Small intestine (tissue), 7 donors: ENCODE measurements at regions not wholly inside any gene's neighbourhood (a gene's known extent, or its start where the extent isn't known, plus 50 kb on each side); places are given as distances from the start of the nearest gene placed in this dataset.

ENCODE experiments used
- DNase-seq, 2 donors: peaks; one replicate each; pipeline versions ENCODE4 v3.0.0 to v3.0.0-alpha.2; 2013
- FAIRE-seq: peaks from 2 replicates; lab custom pipeline; 2012; peaks lifted over from hg19 to GRCh38; lab: Jason Lieb, UNC
- H3K27ac ChIP-seq, 3 donors: one replicate each; pipeline ENCODE4 v1.5.1; 2013; ENCODE audit warnings: low read length in 2 of 3, mild to moderate bottlenecking in 2 of 3, control low read depth in 1 of 3, inconsistent platforms in 1 of 3, low read depth in 1 of 3, moderate library complexity in 1 of 3
- H3K27me3 ChIP-seq, 3 donors: one replicate each; pipeline ENCODE4 v1.6.1; 2013; ENCODE audit warnings: low read length in 3 of 3, inconsistent platforms in 1 of 3; ENCODE audit not compliant: control insufficient read depth in 3 of 3, insufficient read depth in 3 of 3
- H3K36me3 ChIP-seq, 3 donors: one replicate each; pipeline ENCODE4 v1.6.1; 2013; ENCODE audit warnings: low read length in 3 of 3, inconsistent platforms in 1 of 3, low read depth in 1 of 3, mild to moderate bottlenecking in 1 of 3, moderate library complexity in 1 of 3; ENCODE audit not compliant: control insufficient read depth in 3 of 3, insufficient read depth in 2 of 3
- H3K4me1 ChIP-seq, 3 donors: one replicate each; pipeline ENCODE4 v1.6.1; 2013; ENCODE audit warnings: low read length in 2 of 3, inconsistent platforms in 1 of 3, low read depth in 1 of 3, mild to moderate bottlenecking in 1 of 3, moderate library complexity in 1 of 3; ENCODE audit not compliant: control insufficient read depth in 3 of 3, insufficient read depth in 2 of 3
- H3K4me3 ChIP-seq, 3 donors: one replicate each; pipeline ENCODE4 v1.5.1; 2013; ENCODE audit warnings: low read length in 3 of 3, control low read depth in 1 of 3, inconsistent platforms in 1 of 3, low read depth in 1 of 3, mild to moderate bottlenecking in 1 of 3, moderate library complexity in 1 of 3
- H3K9me3 ChIP-seq, 2 donors: one replicate each; pipeline ENCODE4 v1.6.1; 2013; ENCODE audit warnings: low read depth in 1 of 2, low read length in 1 of 2; ENCODE audit not compliant: control insufficient read depth in 2 of 2, insufficient read depth in 1 of 2
- WGBS, 3 donors: extraction: QIAGEN DNeasy Blood & Tissue Kit; methylation state at CpG; one replicate each; pipeline ENCODE4 v1.1.7; 2013; 5-methylcytosine and 5-hydroxymethylcytosine counted together
- donor health status: healthy with polysubstance abuse.
- donor health status: control.
- donor health status: control.
- donor health status: Bipolar disorder and iron deficiency.
- donor health status: healthy.

DNA sequence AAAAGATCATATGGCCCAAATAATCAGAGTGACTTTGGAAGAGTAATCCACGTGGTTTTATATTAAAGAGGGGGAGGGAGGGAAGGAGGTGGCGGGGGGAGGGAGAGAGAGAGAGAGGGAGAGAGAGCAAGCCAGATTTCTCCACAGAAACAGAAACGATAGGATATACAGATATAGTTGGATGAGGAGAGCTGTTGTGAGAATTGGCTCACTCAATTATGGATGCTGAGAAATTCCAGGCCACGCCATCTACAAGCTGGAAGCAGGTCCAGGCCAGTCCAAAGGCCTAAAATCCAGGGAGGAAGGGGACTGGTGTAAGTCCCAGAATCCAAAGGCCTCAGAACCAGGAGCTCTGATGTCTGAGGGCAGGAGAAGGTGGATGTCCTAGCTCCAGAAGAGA is 75.5 kb downstream of the CXCL12 start:
- Histone ChIP-seq H3K27ac (no peak overlapping the region), H3K4me3 (no peak overlapping the region), H3K4me1 (peaks cover 0 to 3% (median 0%) of the 10 kb centered on the region in 3 donors), H3K36me3 (no peaks in the 10 kb centered on the region), H3K9me3 (no peaks in the 10 kb centered on the region), H3K27me3 (peaks cover 0 to 7% (median 0%) of the 10 kb centered on the region in 3 donors)
- no peak for FAIRE-seq
- DNase-seq: no peak
- 54 to 63% (median 56%) methylated on average over 4 of the region's 4 CpGs for WGBS, 3 donors

DNA sequence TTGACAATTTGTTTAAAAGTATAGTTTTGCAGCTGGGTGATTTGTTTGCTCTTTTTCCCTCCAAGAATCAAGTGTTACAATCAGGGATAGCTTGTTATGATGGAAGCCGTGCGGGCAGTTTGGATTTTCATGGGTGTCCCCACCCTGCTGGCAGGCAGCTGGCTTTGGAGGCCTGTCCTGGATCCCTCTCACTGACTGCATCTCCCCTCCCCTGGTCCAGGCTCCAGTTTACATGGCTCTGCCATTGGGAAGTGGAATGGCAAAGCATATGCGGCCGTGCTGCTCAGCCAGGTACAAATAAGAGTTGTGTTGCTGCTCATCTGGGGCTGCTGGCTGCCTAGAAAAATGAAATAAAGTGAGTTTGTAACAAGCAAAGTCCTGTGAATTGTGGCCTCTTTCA is 76.0 kb downstream of the CXCL12 start:
- Histone ChIP-seq H3K4me1 (peaks cover 0 to 3% (median 0%) of the 10 kb centered on the region in 3 donors), H3K4me3 (no peak overlapping the region), H3K36me3 (no peaks in the 10 kb centered on the region), H3K9me3 (no peaks in the 10 kb centered on the region), H3K27ac (no peak overlapping the region), H3K27me3 (peaks cover 0 to 7% (median 0%) of the 10 kb centered on the region in 3 donors)
- FAIRE-seq: no peak
- no peak for DNase-seq
- WGBS, 3 donors: 73 to 85% (median 85%) methylated on average over 4 of the region's 4 CpGs

DNA sequence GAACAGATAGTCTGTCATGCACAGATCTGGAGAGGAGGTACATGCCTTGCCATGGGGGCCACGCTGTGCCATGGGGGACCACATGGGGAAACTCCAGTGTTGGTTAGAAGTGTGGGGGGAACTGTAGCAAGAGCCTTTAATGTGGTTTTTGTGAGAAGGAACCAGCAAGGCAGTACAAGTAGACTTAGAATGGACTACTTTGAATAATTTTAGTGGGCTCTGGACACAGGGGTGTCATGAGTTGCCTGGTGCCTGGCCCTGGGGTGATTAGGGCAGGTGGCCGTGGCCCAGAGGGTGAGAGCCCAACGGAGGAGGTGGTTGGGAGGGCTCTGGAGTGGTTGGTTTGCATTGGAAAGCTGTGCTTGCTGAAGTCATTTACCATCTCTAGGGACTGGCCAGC is 77.2 kb downstream of the CXCL12 start:
- peaks cover 0 to 3% (median 0%) of the 10 kb centered on the region in 3 donors for H3K4me1 ChIP-seq
- no peak overlapping the region for H3K4me3 ChIP-seq
- no peaks in the 10 kb centered on the region for H3K9me3 ChIP-seq
- FAIRE-seq (no peak), DNase-seq (no peak)
- WGBS, 3 donors: 70 to 82% (median 78%) methylated on average over 3 of the region's 3 CpGs
- H3K36me3 ChIP-seq: no peaks in the 10 kb centered on the region
- no peak overlapping the region for H3K27ac ChIP-seq
- H3K27me3 ChIP-seq: peaks cover 0 to 7% (median 0%) of the 10 kb centered on the region in 3 donors

DNA sequence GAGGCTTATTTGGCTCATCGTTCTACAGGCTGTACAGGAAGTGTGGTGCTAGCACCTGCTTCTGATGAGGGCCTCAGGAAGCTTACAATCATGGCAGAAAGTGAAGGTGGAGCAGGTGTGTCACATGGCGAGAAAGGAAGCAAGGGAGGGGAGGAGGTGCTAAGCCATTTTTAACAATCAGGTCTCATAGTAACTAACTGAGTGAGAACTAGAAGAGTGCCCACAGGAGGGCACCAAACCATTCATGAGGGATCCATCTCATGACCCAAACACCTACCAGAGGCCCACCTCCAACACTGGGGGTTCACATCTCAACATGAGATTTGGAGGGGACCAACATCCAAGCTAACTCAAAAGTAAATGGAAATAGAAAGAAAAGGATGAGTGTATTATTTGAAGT is 78.1 kb downstream of the CXCL12 start:
- peaks cover 0 to 3% (median 0%) of the 10 kb centered on the region in 3 donors for H3K4me1 ChIP-seq
- no peaks in the 10 kb centered on the region for H3K9me3 ChIP-seq
- FAIRE-seq (no peak), DNase-seq (no peak)
- H3K27ac ChIP-seq: no peak overlapping the region
- no peak overlapping the region for H3K4me3 ChIP-seq
- 66 to 73% (median 70%) methylated on average over 2 of the region's 2 CpGs for WGBS, 3 donors
- H3K36me3 ChIP-seq: no peaks in the 10 kb centered on the region
- H3K27me3 ChIP-seq: peaks cover 0 to 7% (median 0%) of the 10 kb centered on the region in 3 donors

DNA sequence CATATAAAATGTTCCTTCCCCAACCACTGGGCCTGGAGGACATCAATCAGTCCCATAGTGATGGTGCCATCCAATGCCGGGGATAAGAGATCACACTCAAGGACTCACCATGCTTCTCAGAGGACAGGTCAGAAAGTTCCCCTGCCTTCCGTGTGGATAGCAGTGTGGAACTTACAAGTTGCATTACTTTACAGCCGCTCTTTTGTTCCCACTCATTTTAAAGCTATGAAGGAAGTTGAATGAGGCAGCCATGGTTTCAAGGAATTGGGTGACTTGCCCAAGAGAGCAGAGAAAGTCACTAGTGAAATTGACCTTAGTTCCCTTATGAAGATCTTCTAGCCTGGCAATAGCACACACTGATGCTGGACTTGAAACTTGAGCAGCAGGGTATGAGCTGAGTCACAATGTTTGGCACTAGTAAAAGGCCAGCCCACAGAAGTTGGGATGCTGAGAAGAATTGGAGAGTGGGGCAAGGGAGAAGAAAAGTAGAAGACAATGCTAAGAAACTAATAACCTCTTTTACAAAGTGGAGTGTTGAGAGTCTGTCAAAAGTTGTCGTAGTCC is 78.7 kb downstream of the CXCL12 start:
- 49 to 67% (median 55%) methylated on average over 4 of the region's 4 CpGs for WGBS, 3 donors
- DNase-seq (no peak), FAIRE-seq (no peak)
- no peak overlapping the region for H3K4me3 ChIP-seq
- H3K4me1 ChIP-seq: peaks cover 0 to 3% (median 0%) of the 10 kb centered on the region in 3 donors
- no peaks in the 10 kb centered on the region for H3K9me3 ChIP-seq
- H3K27ac ChIP-seq: no peak overlapping the region
- no peaks in the 10 kb centered on the region for H3K36me3 ChIP-seq
- peaks cover 0 to 2% (median 0%) of the 10 kb centered on the region in 3 donors for H3K27me3 ChIP-seq

DNA sequence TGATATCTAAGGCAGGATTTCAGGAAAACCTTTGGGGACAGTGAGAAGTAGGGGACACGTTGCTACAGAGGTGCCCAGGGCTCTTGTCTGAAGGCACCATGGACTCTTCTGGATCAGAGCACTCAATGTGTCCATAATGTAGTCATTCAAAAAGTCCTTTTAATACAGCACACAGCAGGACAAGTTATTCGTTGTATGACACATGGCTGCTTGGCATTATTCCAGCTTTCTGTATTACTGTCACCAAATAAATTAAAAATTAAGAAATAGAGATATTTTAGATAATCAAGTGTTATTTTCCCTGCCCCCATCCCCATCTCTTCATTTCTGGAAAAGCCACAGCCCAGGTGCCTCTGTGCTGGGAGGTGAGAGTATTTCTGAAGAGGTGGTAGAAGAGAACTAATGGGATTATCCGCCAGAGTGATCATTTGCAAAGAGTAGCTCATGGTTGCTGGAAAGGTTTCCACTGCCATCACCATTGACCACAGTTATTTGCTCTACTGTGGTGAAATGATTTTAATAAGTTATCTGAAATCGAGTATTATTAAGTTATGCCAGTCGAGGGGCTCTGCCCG is 83.0 kb downstream of the CXCL12 start:
- WGBS, 3 donors: 56 to 71% (median 57%) methylated on average over 6 of the region's 6 CpGs
- no peaks in the 10 kb centered on the region for H3K9me3 ChIP-seq
- no peak overlapping the region for H3K4me3 ChIP-seq
- no peaks in the 10 kb centered on the region for H3K27me3 ChIP-seq
- H3K4me1 ChIP-seq: no peaks in the 10 kb centered on the region
- no peak for DNase-seq
- no peaks in the 10 kb centered on the region for H3K36me3 ChIP-seq
- no peak overlapping the region for H3K27ac ChIP-seq
- FAIRE-seq: no peak

DNA sequence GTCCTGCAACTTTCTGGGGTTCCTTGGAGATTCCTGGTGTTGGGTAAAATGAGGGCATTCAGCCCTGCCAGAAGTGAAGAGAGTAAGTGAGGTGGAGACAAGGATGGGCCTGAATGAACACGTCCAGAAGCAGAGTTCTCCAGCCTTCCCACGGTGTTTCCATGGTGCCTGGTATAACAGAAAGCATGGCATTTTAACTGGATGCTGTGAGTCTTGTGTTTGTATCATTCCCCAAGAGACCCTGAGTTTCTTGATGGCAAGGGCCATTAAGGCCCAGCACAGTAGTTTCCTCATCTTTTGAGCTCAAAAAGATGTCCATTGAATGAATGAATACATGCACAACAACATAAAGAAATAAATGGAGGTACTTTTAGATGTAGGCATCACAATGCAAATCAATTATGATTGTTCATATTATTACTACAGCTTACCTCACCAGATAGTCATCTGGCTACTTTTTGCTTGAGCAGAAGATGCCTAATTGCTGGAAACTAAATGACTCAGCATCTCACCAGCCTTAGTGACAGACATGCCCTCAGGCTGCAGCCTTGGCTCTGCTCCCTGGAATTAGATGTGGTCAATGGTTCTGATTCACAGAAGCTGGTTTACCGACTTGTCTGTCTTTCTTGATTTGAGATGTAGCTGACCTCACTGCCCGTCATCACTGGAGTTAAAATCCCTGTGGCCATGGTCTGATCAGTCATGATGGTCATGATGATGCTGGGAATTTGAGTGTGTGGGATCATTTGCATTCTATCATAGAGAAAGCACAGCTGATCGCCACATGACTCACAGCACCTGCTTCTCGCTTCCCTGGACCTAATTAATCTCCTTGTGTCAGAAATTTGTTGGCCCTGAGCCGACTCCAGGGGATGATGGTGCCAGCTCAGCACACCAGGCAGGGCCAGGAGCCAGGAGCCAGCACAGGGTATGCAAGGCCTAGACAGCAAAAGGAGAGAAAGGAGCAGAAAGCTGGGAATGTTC is 83.9 kb downstream of the CXCL12 start:
- 31 to 61% (median 38%) methylated on average over 7 of the region's 7 CpGs for WGBS, 3 donors

DNA sequence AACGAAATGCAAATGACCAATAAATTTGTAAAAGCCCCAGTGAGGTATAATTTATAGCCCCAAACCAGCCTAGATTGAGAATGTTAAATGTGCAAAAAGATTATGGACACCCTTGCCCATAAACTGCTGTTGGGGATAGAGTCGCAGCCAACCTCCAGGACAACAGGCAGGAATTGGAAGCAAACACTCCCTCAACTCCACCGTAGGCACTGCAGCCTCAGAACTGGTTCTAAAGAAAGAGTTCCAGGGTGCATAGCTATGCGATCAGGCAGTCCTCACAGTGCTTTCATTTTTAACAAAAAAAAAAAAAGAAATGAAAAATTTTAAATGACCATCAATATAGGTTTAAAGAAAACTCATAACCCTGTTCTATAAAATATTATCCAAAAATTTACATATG is 86.2 kb downstream of the CXCL12 start:
- Histone ChIP-seq H3K4me3 (no peak overlapping the region), H3K27ac (no peak overlapping the region), H3K9me3 (no peaks in the 10 kb centered on the region), H3K27me3 (peaks cover 0 to 8% (median 0%) of the 10 kb centered on the region in 3 donors), H3K4me1 (no peaks in the 10 kb centered on the region), H3K36me3 (no peaks in the 10 kb centered on the region)
- WGBS, 3 donors: 81 to 91% (median 82%) methylated on average over 4 of the region's 4 CpGs
- DNase-seq (no peak), FAIRE-seq (no peak)

More for the DNA sequence above, 83.9 kb downstream of the CXCL12 start:
- Histone ChIP-seq H3K4me3 (no peak overlapping the region), H3K27me3 (no peaks in the 10 kb centered on the region), H3K36me3 (no peaks in the 10 kb centered on the region), H3K4me1 (no peaks in the 10 kb centered on the region), H3K27ac (no peak overlapping the region), H3K9me3 (no peaks in the 10 kb centered on the region)
- DNase-seq (peak in 1 of 2 donors; percentile 43), FAIRE-seq (no peak)
